Heart left ventricle (tissue), 13 donors: ENCODE measurements at regions not wholly inside any gene's neighbourhood (a gene's known extent, or its start where the extent isn't known, plus 50 kb on each side); places are given as distances from the start of the nearest gene placed in this dataset.

Source experiments
- POLR2A ChIP-seq, 2 donors: fragments of 450-650 bp; IDR thresholded peaks; one replicate each; pipeline ENCODE4 v1.6.1; 2017; ENCODE audit warnings: antibody characterized with exemption in 2 of 2, mild to moderate bottlenecking in 2 of 2, moderate library complexity in 2 of 2
- TF ChIP-seq, protein P1 (sequence below), 12 donors: fragments of 200-600 bp; sonication (generic) in 4 of 12; IDR thresholded peaks; one replicate each; pipeline versions ENCODE4 v1.5.0 to v1.8.0; 2018 to 2022; ENCODE audit warnings: antibody characterized with exemption in 12 of 12, mild to moderate bottlenecking in 5 of 12
- donor health status: ischemic (EF 13 %, LVEDD 7.1; RV severe dilation, severe dysfunction).
- donor health status: DM: no; HTN: yes; CAD: no.
- donor health status: DM: no; HTN: no; CAD: no.
- donor health status: ischemic (EF 25% LVEDD 6.9; RV normal size, moderate dysfunction).
- donor health status: ischemic (EF 25% LVEDD 5.7; RV mildly dilated, moderate dysfunction).
- donor health status: ischemic (EF 35%, LVEDD 5.7; RV mildly dilated, moderate dysfunction).
- donor health status: nonischemic (EF 11% LVEDD 7.7; RV severe dilation, severe dysfunction).
- donor health status: DM: yes; HTN: yes; CAD: no.
- donor health status: PGD.
- donor health status: ischemic (EF 29% LVEDD 5.4; RV normal size, mild dysfunction).
- donor health status: nonischemic (EF 23%, LVEDD 6.1; RV moderate dilation, normal function).

- TF ChIP-seq, protein P1, sequence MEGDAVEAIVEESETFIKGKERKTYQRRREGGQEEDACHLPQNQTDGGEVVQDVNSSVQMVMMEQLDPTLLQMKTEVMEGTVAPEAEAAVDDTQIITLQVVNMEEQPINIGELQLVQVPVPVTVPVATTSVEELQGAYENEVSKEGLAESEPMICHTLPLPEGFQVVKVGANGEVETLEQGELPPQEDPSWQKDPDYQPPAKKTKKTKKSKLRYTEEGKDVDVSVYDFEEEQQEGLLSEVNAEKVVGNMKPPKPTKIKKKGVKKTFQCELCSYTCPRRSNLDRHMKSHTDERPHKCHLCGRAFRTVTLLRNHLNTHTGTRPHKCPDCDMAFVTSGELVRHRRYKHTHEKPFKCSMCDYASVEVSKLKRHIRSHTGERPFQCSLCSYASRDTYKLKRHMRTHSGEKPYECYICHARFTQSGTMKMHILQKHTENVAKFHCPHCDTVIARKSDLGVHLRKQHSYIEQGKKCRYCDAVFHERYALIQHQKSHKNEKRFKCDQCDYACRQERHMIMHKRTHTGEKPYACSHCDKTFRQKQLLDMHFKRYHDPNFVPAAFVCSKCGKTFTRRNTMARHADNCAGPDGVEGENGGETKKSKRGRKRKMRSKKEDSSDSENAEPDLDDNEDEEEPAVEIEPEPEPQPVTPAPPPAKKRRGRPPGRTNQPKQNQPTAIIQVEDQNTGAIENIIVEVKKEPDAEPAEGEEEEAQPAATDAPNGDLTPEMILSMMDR (IDR thresholded peaks at IDR 0.05): no peak
- TF ChIP-seq POLR2A (IDR thresholded peaks at IDR 0.05): no peak
Measured at GRCh38 chr15:39255760-39256159, 325.1 kb upstream of the THBS1 start.
